ENCODE measurements at regions not wholly inside any gene's neighbourhood (a gene's known extent, or its start where the extent isn't known, plus 50 kb on each side); places are given as distances from the start of the nearest gene placed in this dataset.
"Not testable (repeated sequence)": the region's sequence is repeated elsewhere in the genome, so short reads cannot be mapped to it uniquely, and the experiment has no call there.

DNA sequence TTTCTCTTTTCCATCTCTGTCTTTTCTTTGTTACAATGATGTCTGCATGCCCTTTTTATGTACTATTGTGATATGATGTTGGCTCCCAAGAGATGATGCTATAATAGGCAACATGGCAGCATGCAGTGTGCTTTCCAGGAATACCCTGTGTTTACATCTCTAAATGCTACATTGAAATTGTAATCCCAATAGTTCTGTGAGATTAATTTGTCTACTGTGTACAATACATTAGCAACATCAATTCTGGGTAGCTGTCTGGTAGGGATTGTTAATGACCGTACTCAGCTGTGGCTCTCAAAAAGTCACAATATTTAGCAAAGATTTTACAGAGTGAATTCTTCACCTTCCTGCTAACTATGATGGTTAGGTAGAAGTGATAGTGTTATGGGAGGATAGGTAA lies 225.6 kb upstream of the MMS22L start:
- no peaks in the 10 kb centered on the region for H3K36me3 Mint-ChIP-seq (ENCODE audit: low read depth)
- H3K9me3 Mint-ChIP-seq: no peaks in the 10 kb centered on the region
- DNase-seq: no peak
- no peaks in the 10 kb centered on the region for H3K4me1 Mint-ChIP-seq (ENCODE audit: low read depth)
- no peak overlapping the region for H3K27ac Mint-ChIP-seq
- TF ChIP-seq, protein P1, sequence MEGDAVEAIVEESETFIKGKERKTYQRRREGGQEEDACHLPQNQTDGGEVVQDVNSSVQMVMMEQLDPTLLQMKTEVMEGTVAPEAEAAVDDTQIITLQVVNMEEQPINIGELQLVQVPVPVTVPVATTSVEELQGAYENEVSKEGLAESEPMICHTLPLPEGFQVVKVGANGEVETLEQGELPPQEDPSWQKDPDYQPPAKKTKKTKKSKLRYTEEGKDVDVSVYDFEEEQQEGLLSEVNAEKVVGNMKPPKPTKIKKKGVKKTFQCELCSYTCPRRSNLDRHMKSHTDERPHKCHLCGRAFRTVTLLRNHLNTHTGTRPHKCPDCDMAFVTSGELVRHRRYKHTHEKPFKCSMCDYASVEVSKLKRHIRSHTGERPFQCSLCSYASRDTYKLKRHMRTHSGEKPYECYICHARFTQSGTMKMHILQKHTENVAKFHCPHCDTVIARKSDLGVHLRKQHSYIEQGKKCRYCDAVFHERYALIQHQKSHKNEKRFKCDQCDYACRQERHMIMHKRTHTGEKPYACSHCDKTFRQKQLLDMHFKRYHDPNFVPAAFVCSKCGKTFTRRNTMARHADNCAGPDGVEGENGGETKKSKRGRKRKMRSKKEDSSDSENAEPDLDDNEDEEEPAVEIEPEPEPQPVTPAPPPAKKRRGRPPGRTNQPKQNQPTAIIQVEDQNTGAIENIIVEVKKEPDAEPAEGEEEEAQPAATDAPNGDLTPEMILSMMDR (IDR thresholded peaks at IDR 0.05): no peak
- H3K4me3 Mint-ChIP-seq: no peak overlapping the region
- peaks cover 3% of the 10 kb centered on the region; the same call in 1 of the 2 replicates for H3K27me3 Mint-ChIP-seq (ENCODE audit: insufficient read depth)

DNA sequence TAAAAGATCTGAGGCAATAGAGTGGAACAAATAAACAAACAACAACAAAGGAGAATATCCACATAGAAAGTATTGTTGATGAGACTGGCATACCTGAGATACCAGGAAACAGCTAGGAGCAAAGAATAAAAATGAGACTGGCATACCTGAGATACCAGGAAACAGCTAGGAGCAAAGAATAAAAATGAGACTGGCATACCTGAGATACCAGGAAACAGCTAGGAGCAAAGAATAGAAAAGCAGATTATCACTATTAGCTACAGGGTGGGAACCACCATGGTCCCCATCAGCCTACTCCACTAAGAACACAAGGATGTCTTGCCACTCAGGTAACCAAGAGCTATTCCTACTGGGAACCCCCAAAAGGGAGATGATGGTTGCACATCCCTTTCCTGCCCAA lies 230.2 kb upstream of the MMS22L start:
- not testable (repeated sequence) for H3K9me3 Mint-ChIP-seq; DNase-seq; H3K4me3 Mint-ChIP-seq; H3K36me3 Mint-ChIP-seq (ENCODE audit: low read depth); H3K27ac Mint-ChIP-seq; H3K27me3 Mint-ChIP-seq (ENCODE audit: insufficient read depth); H3K4me1 Mint-ChIP-seq (ENCODE audit: low read depth)

DNA sequence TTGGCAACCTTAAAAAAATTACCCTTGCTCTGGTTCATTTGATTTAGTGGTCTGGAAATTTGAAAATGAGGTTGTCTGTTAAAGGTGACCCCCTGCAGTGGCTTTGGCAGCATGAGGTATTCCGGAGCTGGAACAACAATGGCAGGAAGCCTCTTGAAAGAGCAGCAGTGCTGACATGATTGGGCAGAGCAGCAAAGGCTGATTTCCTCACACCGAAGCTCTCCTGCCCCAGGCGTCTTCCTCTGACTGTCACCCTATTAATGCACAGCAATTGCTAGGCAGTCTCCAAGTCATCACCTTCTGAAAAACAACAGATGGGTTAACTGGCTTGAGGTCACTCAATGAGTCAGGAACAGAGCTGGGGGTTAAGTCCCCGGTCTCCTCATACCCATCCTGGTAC lies 241.8 kb upstream of the MMS22L start:
- H3K9me3 Mint-ChIP-seq: peaks cover 9% of the 10 kb centered on the region
- peaks cover 1% of the 10 kb centered on the region; the same call in 1 of the 2 replicates for H3K27me3 Mint-ChIP-seq (ENCODE audit: insufficient read depth)
- no peak overlapping the region for H3K27ac Mint-ChIP-seq
- no peak overlapping the region for H3K4me3 Mint-ChIP-seq
- DNase-seq: no peak
- no peaks in the 10 kb centered on the region for H3K36me3 Mint-ChIP-seq (ENCODE audit: low read depth)
- TF ChIP-seq, protein P1 (IDR thresholded peaks at IDR 0.05): no peak
- H3K4me1 Mint-ChIP-seq (ENCODE audit: low read depth): no peaks in the 10 kb centered on the region

DNA sequence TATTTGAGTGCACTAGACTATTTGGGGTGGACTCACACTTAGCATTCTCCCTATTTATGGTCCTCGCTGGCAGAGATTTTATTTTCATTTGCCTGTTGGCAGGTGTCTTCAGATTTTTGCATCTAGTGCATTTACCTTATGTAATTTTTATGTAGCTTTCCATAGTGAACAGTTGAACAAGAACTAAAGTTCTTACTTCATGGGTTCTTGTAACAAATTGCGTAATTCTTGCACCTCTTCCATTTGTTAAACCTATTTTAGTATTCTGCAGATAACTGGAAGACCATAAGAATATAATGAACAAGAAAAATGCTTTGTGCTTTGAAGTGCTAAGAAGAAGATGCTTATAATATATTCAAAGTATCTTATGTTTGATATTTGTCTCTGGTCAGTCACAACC lies 252.8 kb upstream of the MMS22L start:
- Mint-ChIP-seq H3K4me3 (no peak overlapping the region), H3K27ac (no peak overlapping the region), H3K36me3 (ENCODE audit: low read depth) (no peaks in the 10 kb centered on the region), H3K4me1 (ENCODE audit: low read depth) (no peaks in the 10 kb centered on the region), H3K9me3 (peaks cover 10% of the 10 kb centered on the region; the same call in 1 of the 2 replicates), H3K27me3 (ENCODE audit: insufficient read depth) (no peaks in the 10 kb centered on the region)
- DNase-seq: no peak
- TF ChIP-seq, protein P1 (IDR thresholded peaks at IDR 0.05): no peak

- TF ChIP-seq, protein P1 (IDR thresholded peaks at IDR 0.05): no peak
- peaks cover 67% of the 10 kb centered on the region for H3K9me3 Mint-ChIP-seq
- no peaks in the 10 kb centered on the region; the same call in 1 of the 2 replicates for H3K27me3 Mint-ChIP-seq (ENCODE audit: insufficient read depth)
- no peak overlapping the region for H3K27ac Mint-ChIP-seq
- H3K4me3 Mint-ChIP-seq: no peak overlapping the region
- no peak for DNase-seq
- no peaks in the 10 kb centered on the region for H3K36me3 Mint-ChIP-seq (ENCODE audit: low read depth)
- no peaks in the 10 kb centered on the region for H3K4me1 Mint-ChIP-seq (ENCODE audit: low read depth)
These were observed 265.3 kb upstream of the MMS22L start for GRCh38 chr6:97548354-97548753.

DNA sequence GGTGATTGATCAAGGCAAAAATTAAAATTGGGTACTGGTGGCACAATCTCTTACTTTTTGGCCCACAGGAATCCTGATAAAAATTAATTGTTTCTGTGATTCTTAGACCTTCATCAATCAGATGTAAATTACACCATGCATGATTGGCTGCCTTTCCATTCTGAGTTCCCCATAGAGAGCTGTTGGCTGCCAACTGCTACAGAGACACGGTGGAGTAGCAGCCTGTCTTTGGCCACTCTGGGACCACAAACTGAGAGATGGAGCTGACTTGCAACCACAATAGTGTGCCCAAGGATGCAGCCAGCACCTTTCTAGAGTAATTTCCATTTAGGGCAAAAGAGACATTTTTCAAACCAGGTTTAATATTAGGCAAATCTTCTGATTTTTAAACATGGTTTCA lies 274.3 kb upstream of the MMS22L start:
- no peak overlapping the region for H3K4me3 Mint-ChIP-seq
- no peaks in the 10 kb centered on the region for H3K36me3 Mint-ChIP-seq (ENCODE audit: low read depth)
- H3K4me1 Mint-ChIP-seq (ENCODE audit: low read depth): no peaks in the 10 kb centered on the region
- peaks cover 10% of the 10 kb centered on the region for H3K9me3 Mint-ChIP-seq
- TF ChIP-seq, protein P1 (IDR thresholded peaks at IDR 0.05): no peak
- DNase-seq: no peak
- no peaks in the 10 kb centered on the region for H3K27me3 Mint-ChIP-seq (ENCODE audit: insufficient read depth)
- H3K27ac Mint-ChIP-seq: no peak overlapping the region
